ENCODE measurements at regions not wholly inside any gene's neighbourhood (a gene's known extent, or its start where the extent isn't known, plus 50 kb on each side); places are given as distances from the start of the nearest gene placed in this dataset.

- TF ChIP-seq CTCF (IDR thresholded peaks at IDR 0.05) (no peak), POLR2A (IDR thresholded peaks at IDR 0.05) (no peak)
Observed at GRCh38 chr16:86215979-86216585, 294.2 kb upstream of the FOXF1 start.

Measured in testis (tissue), 2 donors.